Common myeloid progenitor, CD34-positive (primary cell): ENCODE measurements at regions not wholly inside any gene's neighbourhood (a gene's known extent, or its start where the extent isn't known, plus 50 kb on each side); places are given as distances from the start of the nearest gene placed in this dataset.

Experiments
- CTCF ChIA-PET: fragments of 350-600 bp; sonication (Branson Sonifier 250); formaldehyde crosslinking; loops from one replicate; lab custom pipeline; 2021; ENCODE audit warnings: antibody characterized with exemption; lab: Charles Lee
- POLR2A ChIA-PET: fragments of 350-600 bp; sonication (Branson Sonifier 250); formaldehyde crosslinking; loops from one replicate; lab custom pipeline; 2021; ENCODE audit warnings: antibody characterized with exemption; lab: Charles Lee
- DNase-seq, 3 donors: peaks; one replicate each; pipeline versions ENCODE4 v3.0.0 to v3.0.0-alpha.2; 2013
- H3K27ac ChIP-seq, 2 experiments: 1 replicate in 1 of 2; 2 replicates in 1 of 2; pipeline ENCODE4 v1.7.0; 2013; ENCODE audit warnings: inconsistent platforms in 2 of 2, low read length in 2 of 2, mild to moderate bottlenecking in 2 of 2, low read depth in 1 of 2, moderate library complexity in 1 of 2; ENCODE audit not compliant: severe bottlenecking in 2 of 2, insufficient read depth in 1 of 2, poor library complexity in 1 of 2
- H3K27me3 ChIP-seq, 5 experiments: replicated peaks in 2 of 5; 1 replicate in 3 of 5; 2 replicates in 2 of 5; pipeline versions ENCODE4 v1.6.1 to v1.7.0; 2013; ENCODE audit warnings: low read length in 4 of 5, mild to moderate bottlenecking in 2 of 5, moderate library complexity in 2 of 5, inconsistent platforms in 1 of 5; ENCODE audit not compliant: insufficient read depth in 5 of 5, control insufficient read depth in 4 of 5
- H3K36me3 ChIP-seq, 4 experiments: 1 replicate in 2 of 4; 2 replicates in 2 of 4; pipeline versions ENCODE4 v1.6.1 to v1.7.0; 2013; ENCODE audit warnings: low read length in 3 of 4, control low read depth in 1 of 4, mild to moderate bottlenecking in 1 of 4; ENCODE audit not compliant: control insufficient read depth in 4 of 4, insufficient read depth in 4 of 4
- H3K4me1 ChIP-seq, 4 experiments: 1 replicate in 3 of 4; 2 replicates in 1 of 4; pipeline versions ENCODE4 v1.6.1 to v1.7.1; 2013; ENCODE audit warnings: low read length in 3 of 4, mild to moderate bottlenecking in 3 of 4, control low read depth in 1 of 4, inconsistent platforms in 1 of 4, moderate library complexity in 1 of 4; ENCODE audit not compliant: control insufficient read depth in 4 of 4, insufficient read depth in 4 of 4; ENCODE audit errors: control extremely low read depth in 1 of 4
- H3K4me3 ChIP-seq, 7 experiments: 1 replicate in 4 of 7; 2 replicates in 3 of 7; pipeline versions ENCODE4 v1.5.1 to v1.7.0; 2013; ENCODE audit warnings: mild to moderate bottlenecking in 7 of 7, low read length in 6 of 7, moderate library complexity in 6 of 7, inconsistent platforms in 2 of 7, low read depth in 2 of 7, control low read depth in 1 of 7; ENCODE audit not compliant: insufficient read depth in 4 of 7, control insufficient read depth in 1 of 7; ENCODE audit errors: extremely low read depth in 1 of 7
- H3K9me3 ChIP-seq, 5 experiments: 1 replicate in 4 of 5; 2 replicates in 1 of 5; pipeline versions ENCODE4 v1.6.1 to v1.7.1; 2013; ENCODE audit warnings: low read length in 4 of 5, mild to moderate bottlenecking in 2 of 5, inconsistent platforms in 1 of 5, low read depth in 1 of 5, moderate library complexity in 1 of 5; ENCODE audit not compliant: control insufficient read depth in 4 of 5, insufficient read depth in 2 of 5; ENCODE audit errors: control extremely low read depth in 1 of 5
- WGBS: methylation state at CpG from one replicate; pipeline ENCODE4 v1.1.5; 2013; ENCODE audit not compliant: insufficient coverage; 5-methylcytosine and 5-hydroxymethylcytosine counted together

- WGBS: no CpG with 5 or more reads among the region's 3 CpGs
- no peaks in the 10 kb centered on the region for H3K9me3 ChIP-seq
- H3K27me3 ChIP-seq: peaks cover 0 to 2% (median 0%) of the 10 kb centered on the region in 5 experiments
- CTCF ChIA-PET: no interaction called here
- H3K4me3 ChIP-seq: no peak overlapping the region
- DNase-seq: no peak
- H3K36me3 ChIP-seq: no peaks in the 10 kb centered on the region
- no peak overlapping the region for H3K27ac ChIP-seq
- no peaks in the 10 kb centered on the region for H3K4me1 ChIP-seq
- POLR2A ChIA-PET: no interaction called here
These were observed 120.5 kb upstream of the MYO3A start for GRCh38 chr10:25813511-25813910.

GRCh38 chr10:25815236-25815635 lies 118.8 kb upstream of the MYO3A start:
- no peak overlapping the region for H3K27ac ChIP-seq
- WGBS: no CpG with 5 or more reads among the region's 1 CpG
- DNase-seq: no peak
- no peaks in the 10 kb centered on the region for H3K4me1 ChIP-seq
- H3K36me3 ChIP-seq: no peaks in the 10 kb centered on the region
- no peak overlapping the region for H3K4me3 ChIP-seq
- CTCF ChIA-PET: no interaction called here
- H3K9me3 ChIP-seq: no peaks in the 10 kb centered on the region
- POLR2A ChIA-PET: no interaction called here
- peaks cover 0 to 6% (median 0%) of the 10 kb centered on the region in 5 experiments for H3K27me3 ChIP-seq

GRCh38 chr10:25815999-25816768 lies 117.8 kb upstream of the MYO3A start:
- no peak for DNase-seq
- Histone ChIP-seq H3K9me3 (no peaks in the 10 kb centered on the region), H3K27ac (no peak overlapping the region), H3K36me3 (no peaks in the 10 kb centered on the region), H3K27me3 (peaks cover 0 to 6% (median 0%) of the 10 kb centered on the region in 5 experiments), H3K4me1 (no peaks in the 10 kb centered on the region), H3K4me3 (no peak overlapping the region)
- ChIA-PET CTCF (interaction anchor here (0.6 kb wide), 1 partner anchor 58 kb away, joined by 3 read pairs; no protein-coding TSS in a partner anchor), POLR2A (no interaction called here)
- 92% methylated on average over 6 of the region's 8 CpGs for WGBS

GRCh38 chr10:25817200-25817599 lies 116.8 kb upstream of the MYO3A start:
- H3K4me3 ChIP-seq: no peak overlapping the region
- no peaks in the 10 kb centered on the region for H3K36me3 ChIP-seq
- ChIA-PET CTCF (no interaction called here), POLR2A (no interaction called here)
- no peak for DNase-seq
- no peaks in the 10 kb centered on the region for H3K4me1 ChIP-seq
- peaks cover 0 to 6% (median 0%) of the 10 kb centered on the region in 5 experiments for H3K27me3 ChIP-seq
- WGBS: 100% methylated on average over 1 of the region's 1 CpG
- H3K9me3 ChIP-seq: no peaks in the 10 kb centered on the region
- H3K27ac ChIP-seq: no peak overlapping the region

GRCh38 chr10:25818751-25819150 lies 115.3 kb upstream of the MYO3A start:
- peaks cover 0 to 6% (median 0%) of the 10 kb centered on the region in 5 experiments for H3K27me3 ChIP-seq
- H3K9me3 ChIP-seq: no peaks in the 10 kb centered on the region
- no peak for DNase-seq
- WGBS: 81% methylated on average over 9 of the region's 9 CpGs
- no peaks in the 10 kb centered on the region for H3K4me1 ChIP-seq
- no peaks in the 10 kb centered on the region for H3K36me3 ChIP-seq
- no peak overlapping the region for H3K27ac ChIP-seq
- ChIA-PET CTCF (no interaction called here), POLR2A (no interaction called here)
- no peak overlapping the region for H3K4me3 ChIP-seq

- POLR2A ChIA-PET: no interaction called here
- no CpG with 5 or more reads among the region's 2 CpGs for WGBS
- H3K9me3 ChIP-seq: no peaks in the 10 kb centered on the region
- peaks cover 0 to 3% (median 0%) of the 10 kb centered on the region in 5 experiments for H3K27me3 ChIP-seq
- H3K36me3 ChIP-seq: no peaks in the 10 kb centered on the region
- H3K4me1 ChIP-seq: no peaks in the 10 kb centered on the region
- no peak overlapping the region for H3K27ac ChIP-seq
- CTCF ChIA-PET: no interaction called here
- no peak overlapping the region for H3K4me3 ChIP-seq
- no peak for DNase-seq
These were observed 113.6 kb upstream of the MYO3A start for GRCh38 chr10:25820472-25820871.

- POLR2A ChIA-PET: no interaction called here
- Histone ChIP-seq H3K27ac (no peak overlapping the region), H3K9me3 (no peaks in the 10 kb centered on the region), H3K36me3 (no peaks in the 10 kb centered on the region), H3K4me1 (no peaks in the 10 kb centered on the region), H3K4me3 (peak overlapping the region in 2 of 7 experiments; percentile 3 to 9), H3K27me3 (peaks cover 0 to 3% (median 0%) of the 10 kb centered on the region in 5 experiments)
- peak in 1 of 3 donors; percentile 1 for DNase-seq
- WGBS: 51% methylated on average over 5 of the region's 8 CpGs
- CTCF ChIA-PET: no interaction called here
These were observed 113.2 kb upstream of the MYO3A start for GRCh38 chr10:25820874-25821273.
